ENCODE measurements at regions not wholly inside any gene's neighbourhood (a gene's known extent, or its start where the extent isn't known, plus 50 kb on each side); places are given as distances from the start of the nearest gene placed in this dataset.
"Not testable (repeated sequence)": the region's sequence is repeated elsewhere in the genome, so short reads cannot be mapped to it uniquely, and the experiment has no call there.

GRCh38 chr12:16881986-16882570 lies 276.1 kb upstream of the LMO3 start:
- DNase-seq (ENCODE audit: low spot score) = no peak
- no peak for FAIRE-seq

- no peak for FAIRE-seq
These were observed 274.9 kb upstream of the LMO3 start for GRCh38 chr12:16880864-16881285.

GRCh38 chr12:16870845-16871244 lies 264.9 kb upstream of the LMO3 start:
- no peak for DNase-seq (ENCODE audit: low spot score)
- FAIRE-seq = no peak

More at GRCh38 chr12:16880864-16881285, 274.9 kb upstream of the LMO3 start:
- DNase-seq (ENCODE audit: low spot score) = no peak

- DNase-seq (ENCODE audit: low spot score) (no peak), FAIRE-seq (no peak)
These were observed 257.8 kb upstream of the LMO3 start for GRCh38 chr12:16863742-16864141.

- no peak for DNase-seq (ENCODE audit: low spot score)
- no peak for FAIRE-seq
These were observed 251.5 kb upstream of the LMO3 start for GRCh38 chr12:16857456-16857923.

GRCh38 chr12:16854465-16854864 lies 248.5 kb upstream of the LMO3 start:
- FAIRE-seq = no peak
- DNase-seq (ENCODE audit: low spot score) = no peak

GRCh38 chr12:16849473-16849872 lies 243.5 kb upstream of the LMO3 start:
- DNase-seq (ENCODE audit: low spot score) (no peak), FAIRE-seq (no peak)

- no peak for FAIRE-seq
- no peak for DNase-seq (ENCODE audit: low spot score)
These were observed 238.9 kb upstream of the LMO3 start for GRCh38 chr12:16844875-16845274.

GRCh38 chr12:16833376-16834015 lies 227.5 kb upstream of the LMO3 start:
- FAIRE-seq = no peak

GRCh38 chr12:16828891-16829290 lies 222.9 kb upstream of the LMO3 start:
- FAIRE-seq = no peak

More at GRCh38 chr12:16833376-16834015, 227.5 kb upstream of the LMO3 start:
- no peak for DNase-seq (ENCODE audit: low spot score)

GRCh38 chr12:16807731-16808130 lies 201.8 kb upstream of the LMO3 start:
- DNase-seq (ENCODE audit: low spot score) (no peak), FAIRE-seq (no peak)

More at GRCh38 chr12:16828891-16829290, 222.9 kb upstream of the LMO3 start:
- no peak for DNase-seq (ENCODE audit: low spot score)

- DNase-seq (ENCODE audit: low spot score) = no peak
- FAIRE-seq = no peak
These were observed 190.2 kb upstream of the LMO3 start for GRCh38 chr12:16796168-16796567.

- DNase-seq (ENCODE audit: low spot score) = no peak
- no peak for FAIRE-seq
These were observed 183.3 kb upstream of the LMO3 start for GRCh38 chr12:16789204-16789790.

GRCh38 chr12:16788506-16789203 lies 182.7 kb upstream of the LMO3 start:
- DNase-seq (ENCODE audit: low spot score) (no peak), FAIRE-seq (no peak)

- FAIRE-seq = no peak
These were observed 180.0 kb upstream of the LMO3 start for GRCh38 chr12:16785953-16786352.

GRCh38 chr12:16785524-16785923 lies 179.6 kb upstream of the LMO3 start:
- no peak for FAIRE-seq
- DNase-seq (ENCODE audit: low spot score) = no peak

More at GRCh38 chr12:16785953-16786352, 180.0 kb upstream of the LMO3 start:
- DNase-seq (ENCODE audit: low spot score) = no peak

GRCh38 chr12:16769129-16769528 lies 163.2 kb upstream of the LMO3 start:
- not testable (repeated sequence) for FAIRE-seq; DNase-seq (ENCODE audit: low spot score)

GRCh38 chr12:16766736-16767135 lies 160.8 kb upstream of the LMO3 start:
- DNase-seq (ENCODE audit: low spot score) = no peak
- no peak for FAIRE-seq

GRCh38 chr12:16763901-16764300 lies 157.9 kb upstream of the LMO3 start:
- no peak for FAIRE-seq

GRCh38 chr12:16756833-16757555 lies 151.0 kb upstream of the LMO3 start:
- DNase-seq (ENCODE audit: low spot score) (no peak), FAIRE-seq (no peak)

More at GRCh38 chr12:16763901-16764300, 157.9 kb upstream of the LMO3 start:
- no peak for DNase-seq (ENCODE audit: low spot score)

- DNase-seq (ENCODE audit: low spot score) = no peak
- FAIRE-seq = no peak
These were observed 124.8 kb upstream of the LMO3 start for GRCh38 chr12:16730772-16731171.
